SK-N-SH treated with all-trans-retinoic acid at 6 μM for 48 hours (cell line): ENCODE measurements at regions not wholly inside any gene's neighbourhood (a gene's known extent, or its start where the extent isn't known, plus 50 kb on each side); places are given as distances from the start of the nearest gene placed in this dataset.

Experiments
- ARNTL ChIP-seq: fragments of 450-650 bp; formaldehyde crosslinking; IDR thresholded peaks from 2 replicates; pipeline ENCODE4 v1.5.0; 2020; ENCODE audit warnings: low read depth, mild to moderate bottlenecking, moderate library complexity, borderline replicate concordance
- BACH2 ChIP-seq: fragments of 250-450 bp; sonication (Bioruptor Pico); IDR thresholded peaks from 2 replicates; pipeline ENCODE4 v1.9.0; 2021; ENCODE audit warnings: mild to moderate bottlenecking, borderline replicate concordance
- ISL1 ChIP-seq: fragments of 250-450 bp; sonication (Bioruptor Pico); IDR thresholded peaks from 2 replicates; pipeline ENCODE4 v2.1.2; 2022; ENCODE audit warnings: mild to moderate bottlenecking, moderate library complexity
- OSR1 ChIP-seq: fragments of 250-450 bp; sonication (Bioruptor Pico); IDR thresholded peaks from 2 replicates; pipeline ENCODE4 v1.8.0; 2022; ENCODE audit warnings: moderate library complexity, mild to moderate bottlenecking, inconsistent platforms
- PATZ1 ChIP-seq: fragments of 250-450 bp; sonication (Bioruptor Pico); IDR thresholded peaks from 2 replicates; pipeline ENCODE4 v1.8.0; 2020; ENCODE audit warnings: mild to moderate bottlenecking, moderate library complexity, borderline replicate concordance
- PPARA ChIP-seq: fragments of 250-450 bp; sonication (Bioruptor Pico); IDR thresholded peaks from 2 replicates; pipeline ENCODE4 v1.5.0; 2020; ENCODE audit warnings: mild to moderate bottlenecking, borderline replicate concordance
- RARB ChIP-seq: fragments of 250-450 bp; sonication (Bioruptor Pico); IDR thresholded peaks from 2 replicates; pipeline ENCODE4 v1.8.0; 2021; ENCODE audit warnings: mild to moderate bottlenecking, moderate library complexity
- SNAI2 ChIP-seq: fragments of 250-450 bp; sonication (Bioruptor Pico); IDR thresholded peaks from 2 replicates; pipeline ENCODE4 v1.5.0; 2020; ENCODE audit warnings: mild to moderate bottlenecking, moderate library complexity
- TSHZ2 ChIP-seq: fragments of 250-450 bp; sonication (Bioruptor Pico); IDR thresholded peaks from 2 replicates; pipeline ENCODE4 v1.5.0; 2020; ENCODE audit warnings: mild to moderate bottlenecking, moderate library complexity
- ZFP3 ChIP-seq: fragments of 250-450 bp; sonication (Bioruptor Pico); IDR thresholded peaks from 2 replicates; pipeline ENCODE4 v1.5.0; 2020; ENCODE audit warnings: mild to moderate bottlenecking, moderate library complexity
- ZFP30 ChIP-seq: fragments of 450-650 bp; formaldehyde crosslinking; IDR thresholded peaks from 2 replicates; pipeline ENCODE4 v1.5.0; 2022; ENCODE audit warnings: mild to moderate bottlenecking, moderate library complexity
- ZNF565 ChIP-seq: fragments of 450-650 bp; formaldehyde crosslinking; conservative IDR thresholded peaks from 2 replicates; pipeline ENCODE4 v1.5.0; 2020; ENCODE audit warnings: low read depth, mild to moderate bottlenecking, moderate library complexity
- ZNF70 ChIP-seq: fragments of 450-650 bp; formaldehyde crosslinking; IDR thresholded peaks from 2 replicates; pipeline ENCODE4 v1.5.0; 2020; ENCODE audit warnings: mild to moderate bottlenecking, moderate library complexity

- TF ChIP-seq BACH2 (CRISPR knock-in tag) (no peak), PATZ1 (no peak), ARNTL (no peak), RARB (CRISPR knock-in tag) (no peak), OSR1 (no peak), ISL1 (CRISPR knock-in tag) (no peak), TSHZ2 (CRISPR knock-in tag) (no peak), ZFP3 (CRISPR knock-in tag) (no peak), ZNF565 (CRISPR knock-in tag) (no peak), SNAI2 (CRISPR knock-in tag) (no peak), ZFP30 (no peak), ZNF70 (CRISPR knock-in tag) (no peak), PPARA (CRISPR knock-in tag) (no peak)
These were observed 84.0 kb upstream of the FGF3 start for GRCh38 chr11:69903211-69903610.
